ENCODE measurements at regions not wholly inside any gene's neighbourhood (a gene's known extent, or its start where the extent isn't known, plus 50 kb on each side); places are given as distances from the start of the nearest gene placed in this dataset.

- intact Hi-C loops (cut with DNase I) = no loop called here
- DNase-seq (ENCODE audit: low spot score) = no peak
These were observed 175.9 kb downstream of the IRS2 start for GRCh38 chr13:109610517-109610916.

- DNase-seq (ENCODE audit: low spot score) = no peak
- intact Hi-C loops (cut with DNase I) = no loop called here
These were observed 177.9 kb downstream of the IRS2 start for GRCh38 chr13:109608503-109608902.

- DNase-seq (ENCODE audit: low spot score) = no peak
- intact Hi-C loops (cut with DNase I) = no loop called here
These were observed 178.3 kb downstream of the IRS2 start for GRCh38 chr13:109608059-109608458.

GRCh38 chr13:109606520-109606919 is 179.9 kb downstream of the IRS2 start:
- no peak for DNase-seq (ENCODE audit: low spot score)
- intact Hi-C loops (cut with DNase I) = no loop called here

GRCh38 chr13:109605846-109606245 is 180.5 kb downstream of the IRS2 start:
- DNase-seq (ENCODE audit: low spot score) = no peak
- intact Hi-C loops (cut with DNase I) = no loop called here

GRCh38 chr13:109604894-109605293 is 181.5 kb downstream of the IRS2 start:
- intact Hi-C loops (cut with DNase I) = no loop called here
- no peak for DNase-seq (ENCODE audit: low spot score)

GRCh38 chr13:109602356-109602755 is 184.0 kb downstream of the IRS2 start:
- no peak for DNase-seq (ENCODE audit: low spot score)
- intact Hi-C loops (cut with DNase I) = no loop called here

GRCh38 chr13:109599901-109600657 is 186.3 kb downstream of the IRS2 start:
- DNase-seq (ENCODE audit: low spot score) = no peak
- intact Hi-C loops (cut with DNase I) = loop anchor here in 1 of 2 donors (5.0 kb wide), 1 partner anchor 523 kb away; no protein-coding TSS in a partner anchor

- intact Hi-C loops (cut with DNase I) = loop anchor here in 1 of 2 donors (5.0 kb wide), 1 partner anchor 518 kb away; no protein-coding TSS in a partner anchor
- DNase-seq (ENCODE audit: low spot score) = no peak
These were observed 190.9 kb downstream of the IRS2 start for GRCh38 chr13:109595471-109595870.

- intact Hi-C loops (cut with DNase I) = no loop called here
- no peak for DNase-seq (ENCODE audit: low spot score)
These were observed 193.2 kb downstream of the IRS2 start for GRCh38 chr13:109593230-109593629.

GRCh38 chr13:109592770-109593169 is 193.6 kb downstream of the IRS2 start:
- intact Hi-C loops (cut with DNase I) = no loop called here
- no peak for DNase-seq (ENCODE audit: low spot score)

- intact Hi-C loops (cut with DNase I) = no loop called here
These were observed 198.7 kb downstream of the IRS2 start for GRCh38 chr13:109587689-109588088.

GRCh38 chr13:109586509-109587346 is 199.7 kb downstream of the IRS2 start:
- intact Hi-C loops (cut with DNase I) = no loop called here
- no peak for DNase-seq (ENCODE audit: low spot score)

More at GRCh38 chr13:109587689-109588088, 198.7 kb downstream of the IRS2 start:
- no peak for DNase-seq (ENCODE audit: low spot score)

GRCh38 chr13:109584844-109585361 is 201.5 kb downstream of the IRS2 start:
- no peak for DNase-seq (ENCODE audit: low spot score)
- intact Hi-C loops (cut with DNase I) = no loop called here

GRCh38 chr13:109577191-109577700 is 209.1 kb downstream of the IRS2 start:
- no peak for DNase-seq (ENCODE audit: low spot score)
- intact Hi-C loops (cut with DNase I) = no loop called here

- intact Hi-C loops (cut with DNase I) = no loop called here
- no peak for DNase-seq (ENCODE audit: low spot score)
These were observed 210.0 kb downstream of the IRS2 start for GRCh38 chr13:109576331-109576813.

- intact Hi-C loops (cut with DNase I) = no loop called here
- DNase-seq (ENCODE audit: low spot score) = no peak
These were observed 210.6 kb downstream of the IRS2 start for GRCh38 chr13:109575821-109576220.

- DNase-seq (ENCODE audit: low spot score) = no peak
- intact Hi-C loops (cut with DNase I) = loop anchor here in 1 of 2 donors (5.0 kb wide), 1 partner anchor 70 kb away; no protein-coding TSS in a partner anchor
These were observed 214.0 kb downstream of the IRS2 start for GRCh38 chr13:109572389-109572788.

GRCh38 chr13:109569958-109570711 is 216.2 kb downstream of the IRS2 start:
- intact Hi-C loops (cut with DNase I) = loop anchor here in 1 of 2 donors (5.0 kb wide), 1 partner anchor 68 kb away; no protein-coding TSS in a partner anchor
- no peak for DNase-seq (ENCODE audit: low spot score)
